H1 (cell line): ENCODE measurements at regions not wholly inside any gene's neighbourhood (a gene's known extent, or its start where the extent isn't known, plus 50 kb on each side); places are given as distances from the start of the nearest gene placed in this dataset.

Experiments used
- CTCF ChIA-PET: fragments of 300-600 bp; sonication (Branson Sonifier 250); formaldehyde crosslinking; loops from one replicate; lab custom pipeline; 2021; ENCODE audit not compliant: partially characterized antibody; lab: Charles Lee
- POLR2A ChIA-PET: fragments of 300-600 bp; sonication (Branson Sonifier 250); formaldehyde crosslinking; loops from one replicate; lab custom pipeline; 2021; ENCODE audit warnings: inconsistent platforms; ENCODE audit not compliant: partially characterized antibody; lab: Charles Lee
- DNase-seq, 2 experiments: peaks; one replicate each; pipeline versions ENCODE4 v3.0.0 to v3.0.0-alpha.2; 2010 to 2022; ENCODE audit warnings: low spot score in 2 of 2, low read depth in 1 of 2, mixed read lengths in 1 of 2
- FAIRE-seq: peaks from 2 replicates; lab custom pipeline; 2011; peaks lifted over from hg19 to GRCh38; lab: Jason Lieb, UNC
- H2AFZ ChIP-seq: 2 replicates; pipeline ENCODE4 v1.8.1; 2012; ENCODE audit warnings: low read length, inconsistent platforms
- H2AK5ac ChIP-seq: 2 replicates; pipeline ENCODE4 v1.6.1; 2013; ENCODE audit warnings: low read depth, low read length
- H2BK120ac ChIP-seq: replicated peaks from 2 replicates; pipeline ENCODE3; 2013; ENCODE audit warnings: low read depth, low read length, inconsistent platforms
- H2BK12ac ChIP-seq: 2 replicates; pipeline ENCODE4 v1.6.1; 2013; ENCODE audit warnings: low read depth, low read length
- H2BK15ac ChIP-seq: 2 replicates; pipeline ENCODE4 v1.6.1; 2013; ENCODE audit warnings: low read length
- H2BK20ac ChIP-seq: 2 replicates; pipeline ENCODE4 v1.6.1; 2013; ENCODE audit warnings: low read length
- H2BK5ac ChIP-seq: 2 replicates; pipeline ENCODE4 v1.6.1; 2013; ENCODE audit warnings: low read depth, low read length
- H3K14ac ChIP-seq: 2 replicates; pipeline ENCODE4 v1.6.1; 2013; ENCODE audit warnings: inconsistent platforms; ENCODE audit not compliant: insufficient read length
- H3K18ac ChIP-seq: 2 replicates; pipeline ENCODE4 v1.6.1; 2013; ENCODE audit warnings: low read length; ENCODE audit errors: extremely low read depth
- H3K23ac ChIP-seq: 2 replicates; pipeline ENCODE4 v1.6.1; 2013; ENCODE audit warnings: inconsistent platforms; ENCODE audit not compliant: insufficient read length
- H3K23me2 ChIP-seq: 2 replicates; pipeline ENCODE4 v1.6.1; 2013; ENCODE audit warnings: low read depth, low read length
- H3K27ac ChIP-seq: 2 replicates; pipeline ENCODE4 v1.6.1; 2011; ENCODE audit warnings: low read depth, low read length, inconsistent platforms
- H3K27me3 ChIP-seq, 4 experiments: replicated peaks in 1 of 4; 1 replicate in 1 of 4; 2 replicates in 3 of 4; pipeline versions ENCODE4 v1.6.1 to v1.8.1; 2011 to 2013; ENCODE audit warnings: low read length in 3 of 4, mild to moderate bottlenecking in 3 of 4, inconsistent platforms in 2 of 4, mixed read lengths in 2 of 4, moderate library complexity in 1 of 4; ENCODE audit not compliant: control insufficient read depth in 3 of 4, insufficient read depth in 3 of 4; ENCODE audit errors: extremely low read depth in 1 of 4
- H3K36me3 ChIP-seq, 4 experiments: 2 replicates each; pipeline versions ENCODE4 v1.6.1 to v1.8.1; 2011 to 2013; ENCODE audit warnings: mild to moderate bottlenecking in 4 of 4, low read length in 3 of 4, moderate library complexity in 2 of 4, control low read depth in 1 of 4, inconsistent platforms in 1 of 4; ENCODE audit not compliant: insufficient read depth in 4 of 4, control insufficient read depth in 2 of 4
- H3K4ac ChIP-seq: replicated peaks from 2 replicates; pipeline ENCODE3; 2013; ENCODE audit warnings: low read length, low read depth, mixed read lengths, inconsistent platforms; ENCODE audit not compliant: insufficient read length
- H3K4me1 ChIP-seq, 4 experiments: replicated peaks in 1 of 4; 1 replicate in 1 of 4; 2 replicates in 3 of 4; pipeline versions ENCODE4 v1.6.1 to v1.8.1; 2011 to 2013; ENCODE audit warnings: low read length in 3 of 4, inconsistent platforms in 2 of 4, mixed read lengths in 1 of 4; ENCODE audit not compliant: insufficient read depth in 4 of 4, control insufficient read depth in 3 of 4
- H3K4me2 ChIP-seq, 2 experiments: 2 replicates each; pipeline versions ENCODE4 v1.6.1 to v1.8.1; 2011 to 2013; ENCODE audit warnings: low read depth in 2 of 2, low read length in 2 of 2, control low read depth in 1 of 2, inconsistent platforms in 1 of 2, mild to moderate bottlenecking in 1 of 2; ENCODE audit not compliant: insufficient read depth in 1 of 2
- H3K4me3 ChIP-seq, 4 experiments: fragments of 200-600, 300-600 bp in 1 of 4; sonication (generic), shearing (Covaris generic), sonication (Bioruptor Twin) in 1 of 4; 2 replicates each; pipeline versions ENCODE4 v1.5.1 to v1.8.1; 2011 to 2016; ENCODE audit warnings: low read length in 4 of 4, low read depth in 3 of 4, control low read depth in 2 of 4, inconsistent platforms in 2 of 4, mild to moderate bottlenecking in 2 of 4, mixed read lengths in 1 of 4, moderate library complexity in 1 of 4; ENCODE audit not compliant: insufficient read depth in 2 of 4; ENCODE audit errors: extremely low read depth in 1 of 4
- H3K56ac ChIP-seq: replicated peaks from 2 replicates; pipeline ENCODE3; 2013; ENCODE audit warnings: low read depth, mild to moderate bottlenecking, mixed read lengths, low read length, inconsistent platforms; ENCODE audit not compliant: insufficient read length
- H3K79me1 ChIP-seq: 2 replicates; pipeline ENCODE4 v1.6.1; 2013; ENCODE audit warnings: low read depth, low read length, control low read depth
- H3K79me2 ChIP-seq, 2 experiments: 2 replicates each; pipeline versions ENCODE4 v1.6.1 to v1.8.1; 2012 to 2013; ENCODE audit warnings: low read length in 2 of 2, mild to moderate bottlenecking in 2 of 2, inconsistent platforms in 1 of 2; ENCODE audit not compliant: insufficient read depth in 2 of 2, control insufficient read depth in 1 of 2
- H3K9ac ChIP-seq, 4 experiments: replicated peaks in 1 of 4; 1 replicate in 1 of 4; 2 replicates in 3 of 4; pipeline versions ENCODE4 v1.6.1 to v1.8.1; 2011 to 2013; ENCODE audit warnings: low read depth in 3 of 4, low read length in 3 of 4, control low read depth in 2 of 4, mild to moderate bottlenecking in 2 of 4, moderate library complexity in 2 of 4, inconsistent platforms in 1 of 4; ENCODE audit errors: extremely low read depth in 1 of 4
- H3K9me3 ChIP-seq, 2 experiments: 2 replicates each; pipeline versions ENCODE4 v1.6.1 to v1.8.1; 2012 to 2013; ENCODE audit warnings: mild to moderate bottlenecking in 2 of 2, moderate library complexity in 2 of 2, control low read depth in 1 of 2, inconsistent platforms in 1 of 2, low read depth in 1 of 2, low read length in 1 of 2, mixed read lengths in 1 of 2; ENCODE audit not compliant: insufficient read depth in 2 of 2
- H4K20me1 ChIP-seq, 2 experiments: replicated peaks in 1 of 2; 2 replicates each; pipeline versions ENCODE3 to v1.8.1; 2011 to 2013; ENCODE audit warnings: inconsistent platforms in 2 of 2, low read length in 2 of 2, mild to moderate bottlenecking in 1 of 2; ENCODE audit not compliant: insufficient read depth in 2 of 2, control insufficient read depth in 1 of 2
- H4K5ac ChIP-seq: 2 replicates; pipeline ENCODE4 v1.6.1; 2013; ENCODE audit warnings: low read length, low read depth, mixed read lengths, inconsistent platforms; ENCODE audit not compliant: insufficient read length
- H4K8ac ChIP-seq: 2 replicates; pipeline ENCODE4 v1.8.0; 2013; ENCODE audit warnings: mild to moderate bottlenecking, moderate library complexity, low read length, inconsistent platforms; ENCODE audit not compliant: insufficient read depth; ENCODE audit errors: extremely low read depth
- H4K91ac ChIP-seq: replicated peaks from 2 replicates; pipeline ENCODE3; 2013; ENCODE audit warnings: low read length, mixed read lengths, inconsistent platforms; ENCODE audit not compliant: insufficient read length
- ASH2L ChIP-seq: fragments of 200-600, 300-600 bp; sonication (generic); IDR thresholded peaks from one replicate; pipeline ENCODE4 v1.7.1; 2017; ENCODE audit warnings: low read length
- BRCA1 ChIP-seq: IDR thresholded peaks from 2 replicates; pipeline ENCODE4 v1.6.1; 2012; ENCODE audit warnings: low read depth, low read length, improper control_type of control experiment
- CBX5 ChIP-seq: fragments of 300-800, 300-1000 bp; sonication (generic); IDR thresholded peaks from 2 replicates; pipeline ENCODE4 v1.7.1; 2016; ENCODE audit warnings: antibody characterized with exemption, low read length, low read depth
- CEBPB ChIP-seq: IDR thresholded peaks from 2 replicates; pipeline ENCODE4 v1.6.1; 2012; ENCODE audit warnings: low read depth, low read length
- CREB1 ChIP-seq: IDR thresholded peaks from 2 replicates; pipeline ENCODE4 v1.6.1; 2012; ENCODE audit warnings: inconsistent platforms
- GTF2F1 ChIP-seq: IDR thresholded peaks from 2 replicates; pipeline ENCODE4 v1.6.1; 2012; ENCODE audit warnings: low read depth, low read length, improper control_type of control experiment, borderline replicate concordance
- HDAC6 ChIP-seq: IDR thresholded peaks from one replicate; pipeline ENCODE4 v1.7.1; 2012; ENCODE audit warnings: low read depth, mild to moderate bottlenecking, inconsistent platforms, low read length, moderate library complexity
- JUN ChIP-seq: IDR thresholded peaks from 2 replicates; pipeline ENCODE4 v1.6.1; 2011; ENCODE audit warnings: low read depth, mild to moderate bottlenecking, improper control_type of control experiment, low read length
- POLR2A ChIP-seq, 2 experiments: IDR thresholded peaks; 1 replicate in 1 of 2; 2 replicates in 1 of 2; pipeline ENCODE4 v1.6.1; 2011; ENCODE audit warnings: low read depth in 2 of 2, low read length in 2 of 2, mild to moderate bottlenecking in 2 of 2; ENCODE audit errors: control extremely low read depth in 1 of 2
- RNF2 ChIP-seq: fragments of 200-900, 300-1000 bp; sonication (generic); IDR thresholded peaks from 2 replicates; pipeline ENCODE4 v1.7.1; 2016; ENCODE audit warnings: borderline replicate concordance, low read depth, mild to moderate bottlenecking, antibody characterized with exemption, low read length; ENCODE audit not compliant: poor library complexity, severe bottlenecking; ENCODE audit errors: missing control alignments
- SAP30 ChIP-seq: fragments of 300-600 bp; sonication (generic); IDR thresholded peaks from 2 replicates; pipeline ENCODE4 v1.7.1; 2012; ENCODE audit warnings: low read length, moderate library complexity, mild to moderate bottlenecking, inconsistent platforms; ENCODE audit not compliant: insufficient read depth, insufficient replicate concordance
- SIX5 ChIP-seq: IDR thresholded peaks from 2 replicates; pipeline ENCODE4 v1.6.1; 2011; ENCODE audit warnings: mild to moderate bottlenecking, low read depth, low read length
- TEAD4 ChIP-seq: IDR thresholded peaks from 2 replicates; pipeline ENCODE4 v1.6.1; 2012; ENCODE audit warnings: low read depth, low read length, inconsistent platforms, mixed read lengths
- ZNF274 ChIP-seq: IDR thresholded peaks from 2 replicates; pipeline ENCODE4 v1.7.0; 2012; ENCODE audit warnings: low read length, borderline replicate concordance; ENCODE audit errors: extremely low read depth
- WGBS, 2 experiments: shearing (Covaris generic) in 1 of 2; methylation state at CpG; one replicate each; pipeline versions ENCODE4 v1.1.6 to v1.1.7; 2013 to 2015; ENCODE audit warnings: low lambda C conversion rate in 2 of 2, mixed read lengths in 2 of 2, inconsistent platforms in 1 of 2, low coverage in 1 of 2, missing lambda C conversion rate in 1 of 2; ENCODE audit not compliant: insufficient replicate concordance in 2 of 2, insufficient coverage in 1 of 2, insufficient read length in 1 of 2; ENCODE audit errors: extremely low coverage in 1 of 2, missing lambda C conversion rate in 1 of 2; 5-methylcytosine and 5-hydroxymethylcytosine counted together

- Histone ChIP-seq H4K5ac (no peak overlapping the region), H3K79me2 (no peaks in the 10 kb centered on the region), H3K9me3 (peaks cover 17% of the 10 kb centered on the region in 2 experiments), H4K8ac (no peak overlapping the region), H3K56ac (no peak overlapping the region), H3K27me3 (no peaks in the 10 kb centered on the region), H2BK5ac (no peak overlapping the region), H3K18ac (no peak overlapping the region), H3K4me2 (no peak overlapping the region), H3K27ac (no peak overlapping the region), H3K14ac (no peak overlapping the region), H3K23ac (no peak overlapping the region), H4K91ac (no peak overlapping the region), H3K36me3 (no peaks in the 10 kb centered on the region), H2BK20ac (no peak overlapping the region), H4K20me1 (no peaks in the 10 kb centered on the region), H2BK12ac (no peak overlapping the region), H2BK120ac (no peak overlapping the region), H2AFZ (peak overlapping the region; percentile 75; the same call in 1 of the 2 replicates), H3K23me2 (no peaks in the 10 kb centered on the region), H2BK15ac (no peak overlapping the region), H3K4me3 (no peak overlapping the region), H2AK5ac (no peak overlapping the region), H3K9ac (no peak overlapping the region), H3K4me1 (no peaks in the 10 kb centered on the region; a peak in 1 of 7 replicates), H3K79me1 (no peaks in the 10 kb centered on the region), H3K4ac (no peak overlapping the region)
- POLR2A ChIA-PET: no interaction called here
- DNase-seq (no peak), FAIRE-seq (peak; percentile 13)
- 83% methylated on average over 5 of the region's 5 CpGs; no CpG with 5 or more reads in 1 of the 2 experiments for WGBS, 2 experiments
- CTCF ChIA-PET: interaction anchor here (1.6 kb wide), 1 partner anchor 10 kb away, joined by 3 read pairs; no protein-coding TSS in a partner anchor
- TF ChIP-seq SIX5 (no peak), POLR2A (IDR thresholded peaks at IDR 0.05; ENCODE audit: control extremely low read depth in 1 of 2, low read depth in 2 of 2, low read length in 2 of 2) (no peak), ZNF274 (no peak), GTF2F1 (no peak), SAP30 (no peak), BRCA1 (no peak), CEBPB (no peak), CBX5 (no peak), JUN (no peak), CREB1 (no peak), HDAC6 (no peak), RNF2 (no peak), ASH2L (no peak), TEAD4 (no peak)
Measured at GRCh38 chr10:53664282-53665019, 891.9 kb upstream of the MBL2 start.
